Testis (tissue), 2 donors: ENCODE measurements at regions not wholly inside any gene's neighbourhood (a gene's known extent, or its start where the extent isn't known, plus 50 kb on each side); places are given as distances from the start of the nearest gene placed in this dataset.

Experiments used
- CTCF ChIP-seq, 3 experiments: fragments of 450-650 bp in 2 of 3; fragments of 200-600 bp in 1 of 3; sonication (generic) in 1 of 3; IDR thresholded peaks; one replicate each; pipeline ENCODE4 v1.5.1; 2016 to 2019; ENCODE audit warnings: antibody characterized with exemption in 3 of 3, mild to moderate bottlenecking in 2 of 3, moderate library complexity in 1 of 3
- POLR2A ChIP-seq: fragments of 450-650 bp; IDR thresholded peaks from one replicate; pipeline ENCODE4 v1.6.1; 2017; ENCODE audit warnings: antibody characterized with exemption, mild to moderate bottlenecking, moderate library complexity

DNA sequence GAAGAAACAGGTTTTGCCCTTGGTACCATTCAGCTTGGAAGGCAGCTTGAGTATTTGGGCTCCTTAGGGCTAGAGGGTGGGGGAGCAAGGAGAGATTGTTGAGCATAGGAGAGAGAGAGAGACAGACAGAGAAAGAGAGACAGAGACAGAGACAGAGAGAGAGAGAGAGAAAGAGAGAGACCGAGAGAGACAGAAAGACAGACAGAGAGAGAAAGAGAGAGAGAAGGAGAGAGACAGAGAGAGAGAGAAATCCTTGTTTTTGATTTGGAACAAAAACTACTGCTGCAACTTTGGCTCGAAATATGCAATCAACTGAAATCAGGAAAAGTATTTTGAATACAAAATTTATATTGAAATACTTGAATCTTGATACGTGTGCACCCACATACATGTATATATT, 85.8 kb upstream of the ZNF536 start:
- TF ChIP-seq CTCF (IDR thresholded peaks at IDR 0.05): no peak
- TF ChIP-seq POLR2A: no peak
